ENCODE measurements at regions not wholly inside any gene's neighbourhood (a gene's known extent, or its start where the extent isn't known, plus 50 kb on each side); places are given as distances from the start of the nearest gene placed in this dataset.
"Not testable (repeated sequence)": the region's sequence is repeated elsewhere in the genome, so short reads cannot be mapped to it uniquely, and the experiment has no call there.

GRCh38 chr14:89056394-89056793, 231.9 kb downstream of the TTC8 start:
- DNase-seq (ENCODE audit: low read depth in 2 of 3, low spot score in 1 of 3): no peak

- DNase-seq (ENCODE audit: low read depth in 2 of 3, low spot score in 1 of 3): no peak
Measured at GRCh38 chr14:89058697-89059096, 234.2 kb downstream of the TTC8 start.

GRCh38 chr14:89060191-89060590, 235.7 kb downstream of the TTC8 start:
- DNase-seq (ENCODE audit: low read depth in 2 of 3, low spot score in 1 of 3): no peak

GRCh38 chr14:89061696-89062095, 237.2 kb downstream of the TTC8 start:
- DNase-seq (ENCODE audit: low read depth in 2 of 3, low spot score in 1 of 3): no peak

- DNase-seq (ENCODE audit: low read depth in 2 of 3, low spot score in 1 of 3): no peak
Measured at GRCh38 chr14:89065879-89066278, 241.4 kb downstream of the TTC8 start.

GRCh38 chr14:89067293-89067972, 243.0 kb downstream of the TTC8 start:
- DNase-seq (ENCODE audit: low read depth in 2 of 3, low spot score in 1 of 3): no peak

GRCh38 chr14:89078021-89078795, 253.8 kb downstream of the TTC8 start:
- no peak for DNase-seq (ENCODE audit: low read depth in 2 of 3, low spot score in 1 of 3)

- no peak for DNase-seq (ENCODE audit: low read depth in 2 of 3, low spot score in 1 of 3)
Measured at GRCh38 chr14:89085231-89085731, 260.8 kb downstream of the TTC8 start.

GRCh38 chr14:89085737-89086382, 261.4 kb downstream of the TTC8 start:
- no peak for DNase-seq (ENCODE audit: low read depth in 2 of 3, low spot score in 1 of 3)

- no peak for DNase-seq (ENCODE audit: low read depth in 2 of 3, low spot score in 1 of 3)
Measured at GRCh38 chr14:89088530-89088929, 264.1 kb downstream of the TTC8 start.

- no peak for DNase-seq (ENCODE audit: low read depth in 2 of 3, low spot score in 1 of 3)
Measured at GRCh38 chr14:89089330-89089729, 264.9 kb downstream of the TTC8 start.

GRCh38 chr14:89091781-89092180, 267.3 kb downstream of the TTC8 start:
- DNase-seq (ENCODE audit: low read depth in 2 of 3, low spot score in 1 of 3): no peak

- no peak for DNase-seq (ENCODE audit: low read depth in 2 of 3, low spot score in 1 of 3)
Measured at GRCh38 chr14:89093083-89093730, 268.8 kb downstream of the TTC8 start.

GRCh38 chr14:89095036-89095435, 270.6 kb downstream of the TTC8 start:
- DNase-seq (ENCODE audit: low read depth in 2 of 3, low spot score in 1 of 3): no peak

- DNase-seq (ENCODE audit: low read depth in 2 of 3, low spot score in 1 of 3): no peak
Measured at GRCh38 chr14:89096946-89097345, 272.5 kb downstream of the TTC8 start.

GRCh38 chr14:89098254-89098653, 273.8 kb downstream of the TTC8 start:
- DNase-seq (ENCODE audit: low read depth in 2 of 3, low spot score in 1 of 3): no peak

GRCh38 chr14:89104171-89104817, 279.8 kb downstream of the TTC8 start:
- not testable (repeated sequence) for DNase-seq (ENCODE audit: low read depth in 2 of 3, low spot score in 1 of 3)

GRCh38 chr14:89104861-89105260, 280.4 kb downstream of the TTC8 start:
- not testable (repeated sequence) for DNase-seq (ENCODE audit: low read depth in 2 of 3, low spot score in 1 of 3)

Data from stimulated activated CD4-positive, alpha-beta T cell treated with anti-CD3 and anti-CD28 coated beads, Interleukin-12 subunit alpha, Interleukin-12 subunit beta, amount 100 ng/mL, for 48 hours (primary cell).